Osteoblast (primary cell): ENCODE measurements at regions not wholly inside any gene's neighbourhood (a gene's known extent, or its start where the extent isn't known, plus 50 kb on each side); places are given as distances from the start of the nearest gene placed in this dataset.

ENCODE experiments used
- DNase-seq: peaks from one replicate; pipeline ENCODE4 v3.0.0; 2011; ENCODE audit warnings: low spot score, mixed read lengths; ENCODE audit not compliant: insufficient read length; ENCODE audit errors: missing footprints
- H2AFZ ChIP-seq: 2 replicates; pipeline ENCODE4 v1.6.0; 2011; ENCODE audit warnings: mild to moderate bottlenecking, low read length
- H3K27ac ChIP-seq: 2 replicates; pipeline ENCODE4 v1.5.1; 2011; ENCODE audit warnings: mild to moderate bottlenecking, low read depth, low read length, moderate library complexity
- H3K27me3 ChIP-seq: 2 replicates; pipeline ENCODE4 v1.6.0; 2012; ENCODE audit warnings: mild to moderate bottlenecking, control low read depth, inconsistent platforms, low read length, moderate library complexity; ENCODE audit not compliant: insufficient read depth
- H3K36me3 ChIP-seq: 2 replicates; pipeline ENCODE4 v1.5.1; 2011; ENCODE audit warnings: mild to moderate bottlenecking, low read length, control low read depth, moderate library complexity; ENCODE audit not compliant: insufficient read depth
- H3K4me1 ChIP-seq: 2 replicates; pipeline ENCODE4 v1.5.1; 2011; ENCODE audit warnings: mild to moderate bottlenecking, low read length, control low read depth, moderate library complexity; ENCODE audit not compliant: insufficient read depth
- H3K4me2 ChIP-seq: 2 replicates; pipeline ENCODE4 v1.6.0; 2011; ENCODE audit warnings: mild to moderate bottlenecking, low read length; ENCODE audit not compliant: insufficient read depth
- H3K4me3 ChIP-seq: fragments of 200-600 bp; sonication (generic); 3 replicates; pipeline ENCODE4 v1.5.1; 2012; ENCODE audit warnings: mild to moderate bottlenecking, low read length, inconsistent platforms; ENCODE audit not compliant: insufficient read depth
- H3K79me2 ChIP-seq: 2 replicates; pipeline ENCODE4 v1.6.0; 2012; ENCODE audit warnings: mild to moderate bottlenecking, low read length, control low read depth, inconsistent platforms; ENCODE audit not compliant: insufficient read depth
- H3K9me3 ChIP-seq: 2 replicates; pipeline ENCODE4 v1.5.1; 2011; ENCODE audit warnings: low read depth, low read length, control low read depth
- H4K20me1 ChIP-seq: 2 replicates; pipeline ENCODE4 v1.6.0; 2012; ENCODE audit warnings: mild to moderate bottlenecking, low read length, control low read depth; ENCODE audit not compliant: insufficient read depth
- TF ChIP-seq, protein P1 (sequence below): IDR thresholded peaks from 2 replicates; pipeline ENCODE4 v1.5.1; 2011; ENCODE audit warnings: mild to moderate bottlenecking, low read depth, low read length, moderate library complexity; ENCODE audit errors: extremely low read depth

DNA sequence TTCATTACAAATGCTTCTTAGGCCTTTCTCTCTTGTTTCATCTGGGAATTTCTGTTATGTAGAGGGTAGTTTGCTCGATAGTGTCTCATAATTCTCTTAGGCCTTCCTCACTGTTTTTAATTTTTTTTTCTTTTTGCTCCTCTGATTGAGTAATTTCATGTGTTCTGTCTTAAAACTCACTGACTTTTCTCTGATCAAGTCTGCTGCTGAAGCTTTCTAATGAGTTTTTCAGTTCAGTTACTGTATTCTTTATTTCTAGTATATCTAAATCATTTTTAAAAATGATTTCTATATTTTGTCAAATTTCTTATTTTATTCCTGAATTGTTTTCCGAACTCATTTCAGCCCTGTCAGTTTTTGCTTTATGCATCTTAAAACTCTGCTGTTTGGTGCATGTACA, 228.0 kb downstream of the MID1IP1 start:
- Histone ChIP-seq H3K27me3 (no peaks in the 10 kb centered on the region), H3K79me2 (no peaks in the 10 kb centered on the region), H4K20me1 (no peaks in the 10 kb centered on the region), H3K36me3 (no peaks in the 10 kb centered on the region), H3K9me3 (no peaks in the 10 kb centered on the region), H3K27ac (no peak overlapping the region), H3K4me3 (no peak overlapping the region), H3K4me1 (no peaks in the 10 kb centered on the region), H2AFZ (no peak overlapping the region), H3K4me2 (no peak overlapping the region)
- TF ChIP-seq, protein P1, sequence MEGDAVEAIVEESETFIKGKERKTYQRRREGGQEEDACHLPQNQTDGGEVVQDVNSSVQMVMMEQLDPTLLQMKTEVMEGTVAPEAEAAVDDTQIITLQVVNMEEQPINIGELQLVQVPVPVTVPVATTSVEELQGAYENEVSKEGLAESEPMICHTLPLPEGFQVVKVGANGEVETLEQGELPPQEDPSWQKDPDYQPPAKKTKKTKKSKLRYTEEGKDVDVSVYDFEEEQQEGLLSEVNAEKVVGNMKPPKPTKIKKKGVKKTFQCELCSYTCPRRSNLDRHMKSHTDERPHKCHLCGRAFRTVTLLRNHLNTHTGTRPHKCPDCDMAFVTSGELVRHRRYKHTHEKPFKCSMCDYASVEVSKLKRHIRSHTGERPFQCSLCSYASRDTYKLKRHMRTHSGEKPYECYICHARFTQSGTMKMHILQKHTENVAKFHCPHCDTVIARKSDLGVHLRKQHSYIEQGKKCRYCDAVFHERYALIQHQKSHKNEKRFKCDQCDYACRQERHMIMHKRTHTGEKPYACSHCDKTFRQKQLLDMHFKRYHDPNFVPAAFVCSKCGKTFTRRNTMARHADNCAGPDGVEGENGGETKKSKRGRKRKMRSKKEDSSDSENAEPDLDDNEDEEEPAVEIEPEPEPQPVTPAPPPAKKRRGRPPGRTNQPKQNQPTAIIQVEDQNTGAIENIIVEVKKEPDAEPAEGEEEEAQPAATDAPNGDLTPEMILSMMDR, result no peak
- DNase-seq, result no peak

DNA sequence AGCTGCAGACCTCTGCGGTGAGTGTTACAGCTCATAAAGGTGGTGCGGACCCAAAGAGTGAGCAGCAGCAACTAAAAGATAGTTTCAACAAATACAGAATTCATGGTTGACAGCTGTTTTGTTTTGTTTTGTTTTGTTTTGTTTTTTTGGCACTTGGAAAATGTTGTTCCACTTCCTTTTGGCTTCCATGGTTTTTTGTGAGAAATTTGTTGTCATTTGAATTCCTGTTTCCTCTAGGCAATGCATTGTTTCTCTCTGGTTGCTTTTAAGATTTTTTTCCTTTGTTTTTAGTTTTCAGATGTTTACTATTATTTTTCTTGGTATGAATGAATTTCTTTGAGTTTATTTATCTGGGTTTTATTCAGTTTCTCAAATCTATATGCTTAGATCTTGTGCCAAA, 229.4 kb downstream of the MID1IP1 start:
- no peak for DNase-seq
- Histone ChIP-seq H2AFZ (no peak overlapping the region), H3K9me3 (no peaks in the 10 kb centered on the region), H3K4me3 (no peak overlapping the region), H3K79me2 (no peaks in the 10 kb centered on the region), H3K36me3 (no peaks in the 10 kb centered on the region), H3K4me2 (no peak overlapping the region), H3K27ac (no peak overlapping the region), H3K27me3 (no peaks in the 10 kb centered on the region), H3K4me1 (no peaks in the 10 kb centered on the region), H4K20me1 (no peaks in the 10 kb centered on the region)
- TF ChIP-seq, protein P1, result no peak

DNA sequence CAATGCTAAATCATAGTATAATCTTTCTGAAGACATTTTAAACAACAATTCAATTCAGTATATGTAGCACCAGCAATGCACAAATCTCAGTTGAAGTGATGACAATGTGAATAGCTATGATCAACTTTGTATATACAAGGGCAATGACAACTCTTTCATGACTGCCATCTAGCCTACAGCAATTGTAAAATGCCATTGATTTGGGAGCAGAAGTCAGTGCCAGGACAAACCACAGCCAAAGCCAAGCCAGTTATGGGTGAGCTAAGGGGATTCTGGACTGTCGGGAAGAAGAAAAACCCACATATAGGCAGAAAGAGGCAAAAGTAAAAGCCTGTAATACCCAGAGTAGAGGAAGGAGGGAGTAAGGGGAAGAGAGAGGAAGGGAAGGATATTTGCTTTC, 238.6 kb downstream of the MID1IP1 start:
- Histone ChIP-seq H3K79me2 (no peaks in the 10 kb centered on the region), H3K27me3 (peaks cover 33% of the 10 kb centered on the region), H4K20me1 (no peaks in the 10 kb centered on the region), H3K9me3 (no peaks in the 10 kb centered on the region), H2AFZ (no peak overlapping the region), H3K27ac (no peak overlapping the region), H3K4me3 (no peak overlapping the region), H3K36me3 (no peaks in the 10 kb centered on the region), H3K4me2 (no peak overlapping the region), H3K4me1 (no peaks in the 10 kb centered on the region)
- TF ChIP-seq, protein P1, result no peak
- no peak for DNase-seq

DNA sequence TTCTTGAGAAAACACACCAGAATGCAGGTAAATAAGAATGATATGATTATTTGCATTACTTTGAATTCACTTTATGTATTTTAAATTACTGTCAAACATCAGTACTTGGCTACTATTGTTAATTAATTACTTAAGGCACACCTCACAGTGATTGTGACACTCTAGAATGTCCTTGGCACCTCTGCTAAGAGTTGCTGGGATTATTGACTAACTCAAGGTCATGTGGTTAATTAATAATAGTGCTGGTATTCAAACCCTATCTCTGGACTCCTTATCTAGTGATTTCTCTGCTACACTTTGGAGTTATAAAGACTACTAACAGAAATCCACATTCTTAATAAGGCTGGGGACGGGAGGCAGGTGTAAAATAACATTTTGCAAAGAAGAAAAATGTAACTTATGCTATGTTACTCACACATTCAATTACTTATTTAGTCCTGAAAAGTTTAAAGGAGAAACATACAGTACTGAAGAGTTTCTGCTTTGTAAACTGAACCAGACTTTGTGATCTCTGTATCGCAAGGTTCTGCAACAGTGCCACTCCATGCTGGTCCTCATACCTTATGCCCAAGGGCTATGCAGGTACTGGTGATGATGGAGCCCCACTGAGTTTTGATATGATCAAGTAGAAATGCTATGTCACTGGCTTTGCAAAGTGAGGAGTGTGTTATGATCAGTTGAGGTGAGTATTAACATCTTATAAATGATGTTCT, 242.7 kb downstream of the MID1IP1 start:
- Histone ChIP-seq H2AFZ (no peak overlapping the region), H3K4me1 (no peaks in the 10 kb centered on the region), H3K4me2 (no peak overlapping the region), H3K4me3 (no peak overlapping the region), H3K9me3 (no peaks in the 10 kb centered on the region), H3K79me2 (no peaks in the 10 kb centered on the region), H3K36me3 (no peaks in the 10 kb centered on the region), H4K20me1 (no peaks in the 10 kb centered on the region), H3K27ac (no peak overlapping the region), H3K27me3 (peaks cover 20% of the 10 kb centered on the region)
- TF ChIP-seq, protein P1, result no peak
- DNase-seq, result no peak
